Stimulated activated naive B cell treated with anti-CD40 and anti-IgM and Interleukin-4, amounts not matched to agents 10 μg/mL and 1 μg/mL and 100 μg/mL, for 72 hours (primary cell): ENCODE measurements at regions not wholly inside any gene's neighbourhood (a gene's known extent, or its start where the extent isn't known, plus 50 kb on each side); places are given as distances from the start of the nearest gene placed in this dataset.
"Not testable (repeated sequence)": the region's sequence is repeated elsewhere in the genome, so short reads cannot be mapped to it uniquely, and the experiment has no call there.

Source experiments
- ATAC-seq, 2 donors: fragments of 150-1000 bp; cut with Tn5 transposase; replicated peaks; 2 replicates each; pipeline ENCODE4 v1.10.0; 2021; ENCODE audit warnings: moderate library complexity in 1 of 2
- DNase-seq: peaks from one replicate; pipeline ENCODE4 v3.0.0; 2021
- H3K27ac Mint-ChIP-seq: one replicate; pipeline ENCODE4 v1.8.0; 2022; ENCODE audit warnings: mild to moderate bottlenecking, mixed read lengths
- H3K27me3 Mint-ChIP-seq, 2 donors: one replicate each; pipeline ENCODE4 v1.8.0; 2022; ENCODE audit warnings: mixed read lengths in 2 of 2
- H3K36me3 Mint-ChIP-seq, 2 donors: one replicate each; pipeline ENCODE4 v1.8.0; 2022; ENCODE audit warnings: mixed read lengths in 2 of 2, mild to moderate bottlenecking in 1 of 2
- H3K4me1 Mint-ChIP-seq, 2 donors: one replicate each; pipeline ENCODE4 v1.8.0; 2022; ENCODE audit warnings: mixed read lengths in 2 of 2, mild to moderate bottlenecking in 1 of 2
- H3K4me3 Mint-ChIP-seq, 2 donors: one replicate each; pipeline ENCODE4 v1.8.0; 2022; ENCODE audit warnings: mild to moderate bottlenecking in 2 of 2, mixed read lengths in 2 of 2, moderate library complexity in 1 of 2
- H3K9me3 Mint-ChIP-seq, 2 donors: one replicate each; pipeline ENCODE4 v1.8.0; 2022; ENCODE audit warnings: mixed read lengths in 2 of 2, mild to moderate bottlenecking in 1 of 2

DNA sequence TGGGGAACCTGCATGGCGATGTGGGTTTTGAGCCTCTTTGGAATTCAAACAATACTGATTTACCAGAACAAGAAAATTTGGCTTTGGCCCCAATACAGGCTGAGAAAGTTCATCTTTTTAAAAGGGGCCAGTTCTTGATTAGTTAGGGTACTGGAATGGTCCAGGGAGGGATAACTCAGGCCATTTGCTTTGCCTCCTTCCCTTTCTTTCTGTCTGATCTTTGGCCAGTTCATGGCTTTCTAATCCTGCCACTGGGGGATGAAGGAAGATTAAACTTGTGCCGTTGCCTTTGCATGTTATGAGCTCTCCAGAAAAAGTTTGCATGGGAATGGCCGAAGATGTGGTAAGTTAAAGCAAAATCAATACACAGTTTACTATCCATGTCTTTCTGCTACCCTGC is 78.4 kb downstream of the ADAMTS15 start:
- Mint-ChIP-seq H3K9me3 (no peaks in the 10 kb centered on the region), H3K4me1 (no peaks in the 10 kb centered on the region), H3K36me3 (no peaks in the 10 kb centered on the region), H3K27ac (no peak overlapping the region), H3K27me3 (peaks cover 0 to 10% of the 10 kb centered on the region in 2 donors), H3K4me3 (no peak overlapping the region)
- no peak for ATAC-seq
- no peak for DNase-seq

DNA sequence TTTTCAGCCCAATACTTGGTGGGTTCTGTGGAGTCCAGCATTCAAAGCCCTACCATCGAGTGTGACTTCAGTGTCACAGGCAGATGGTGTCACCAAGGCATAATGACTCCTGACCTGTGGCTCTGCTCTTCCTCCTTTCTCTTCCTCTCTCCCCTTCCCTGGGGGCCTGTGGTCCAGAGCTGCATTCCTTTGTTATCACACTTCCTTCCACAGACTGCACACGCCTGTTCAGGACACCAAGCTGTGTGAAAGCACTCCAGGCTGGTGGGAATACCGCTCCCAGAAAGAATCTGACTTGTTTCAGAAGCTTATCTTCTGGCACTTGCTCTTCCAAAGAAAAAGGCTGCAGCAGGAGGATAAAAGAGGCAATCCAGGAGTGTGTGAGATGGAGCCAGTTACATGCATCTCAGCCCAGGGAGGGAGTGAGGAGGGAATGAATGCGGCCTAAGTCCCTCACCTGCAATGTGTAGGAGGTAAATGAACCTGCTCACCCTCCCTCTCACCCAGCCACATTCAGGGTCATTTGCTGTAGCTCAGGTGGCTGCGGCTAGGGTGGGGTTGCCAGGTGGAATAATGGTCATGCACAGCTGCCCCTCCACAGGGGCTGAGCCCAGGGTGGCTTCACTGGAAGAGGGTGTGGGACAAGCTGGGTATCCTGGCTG is 79.3 kb downstream of the ADAMTS15 start:
- DNase-seq = no peak
- no peaks in the 10 kb centered on the region for H3K4me1 Mint-ChIP-seq
- H3K27ac Mint-ChIP-seq = no peak overlapping the region
- ATAC-seq = no peak
- H3K9me3 Mint-ChIP-seq = no peaks in the 10 kb centered on the region
- no peak overlapping the region for H3K4me3 Mint-ChIP-seq
- H3K27me3 Mint-ChIP-seq = peaks cover 0 to 5% of the 10 kb centered on the region in 2 donors
- no peaks in the 10 kb centered on the region for H3K36me3 Mint-ChIP-seq

DNA sequence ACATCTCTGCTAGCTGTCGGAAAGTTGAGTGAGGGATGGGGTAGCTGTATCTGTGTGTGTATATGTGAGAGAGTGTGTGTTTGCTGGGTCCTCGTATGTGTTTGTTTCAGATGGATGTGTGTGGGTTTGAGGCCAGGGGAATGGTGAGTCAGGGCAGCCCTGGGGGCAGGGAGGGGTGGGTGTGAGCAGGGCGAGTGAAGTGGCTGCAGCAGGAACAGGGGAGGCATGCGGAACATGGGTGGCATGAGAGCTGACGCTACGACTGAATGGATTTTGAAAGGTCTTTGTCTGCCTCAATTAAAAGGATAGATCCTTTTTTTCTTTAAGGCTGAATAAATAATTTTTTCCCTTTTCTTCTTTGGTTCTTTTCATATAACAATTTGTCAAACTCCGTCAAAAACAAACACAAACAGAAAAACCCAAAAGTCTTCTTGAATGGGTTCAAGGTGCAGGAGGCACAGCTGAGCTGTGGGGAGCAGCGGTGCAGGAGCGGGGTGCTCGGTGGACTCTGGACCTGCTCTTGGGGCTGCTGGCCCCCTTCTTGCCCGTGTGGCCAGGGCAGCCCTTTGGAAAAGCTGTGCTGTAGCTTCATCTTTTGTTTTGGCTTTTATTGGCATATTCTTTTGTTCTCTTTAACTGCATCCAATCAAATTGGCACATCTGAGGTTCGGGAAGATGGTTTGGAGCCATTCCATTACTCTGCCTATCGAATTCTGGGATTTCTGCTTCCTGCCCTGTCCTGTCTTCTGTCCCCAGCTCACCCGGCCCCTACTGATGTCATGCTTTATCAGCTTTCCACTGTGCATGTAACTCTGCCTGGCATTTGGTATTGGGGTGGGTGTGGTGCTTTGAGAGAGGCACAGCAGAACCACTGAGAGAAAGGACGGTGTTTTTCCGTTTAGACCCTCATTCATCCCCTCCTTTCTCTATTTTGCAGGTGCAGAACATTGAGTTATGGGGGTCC is 80.1 kb downstream of the ADAMTS15 start:
- ATAC-seq (no peak), DNase-seq (no peak)
- no peak overlapping the region for H3K27ac Mint-ChIP-seq
- H3K4me1 Mint-ChIP-seq = no peaks in the 10 kb centered on the region
- H3K36me3 Mint-ChIP-seq = no peaks in the 10 kb centered on the region
- H3K4me3 Mint-ChIP-seq = no peak overlapping the region
- no peaks in the 10 kb centered on the region for H3K9me3 Mint-ChIP-seq
- H3K27me3 Mint-ChIP-seq = peaks cover 0 to 5% of the 10 kb centered on the region in 2 donors

GRCh38 chr11:130529366-130529765 is 80.9 kb downstream of the ADAMTS15 start:
- Mint-ChIP-seq H3K4me3 (no peak overlapping the region), H3K36me3 (no peaks in the 10 kb centered on the region), H3K9me3 (no peaks in the 10 kb centered on the region), H3K4me1 (no peaks in the 10 kb centered on the region), H3K27ac (no peak overlapping the region), H3K27me3 (peaks cover 0 to 5% of the 10 kb centered on the region in 2 donors)
- DNase-seq (no peak), ATAC-seq (no peak)

DNA sequence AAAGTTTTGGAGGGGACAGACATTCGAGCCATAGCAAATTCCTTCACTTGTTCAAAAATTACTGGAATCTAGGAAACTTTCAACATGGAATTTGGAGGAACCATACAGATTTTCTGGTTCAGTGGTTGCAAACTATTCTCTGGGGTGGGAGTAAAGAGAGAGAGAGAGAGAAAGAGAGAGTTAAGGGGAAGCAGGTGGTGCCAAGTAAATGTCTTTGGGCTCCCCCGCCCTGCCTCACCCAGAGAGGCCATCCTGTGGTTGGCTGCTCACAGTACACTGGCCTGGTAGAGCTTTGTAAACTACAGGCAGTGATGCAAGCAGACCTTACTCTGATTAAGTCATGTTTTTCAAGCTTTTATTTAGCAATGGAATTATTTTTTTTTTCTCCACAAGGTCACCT is 82.6 kb downstream of the ADAMTS15 start:
- DNase-seq (no peak), ATAC-seq (no peak)
- peaks cover 6 to 10% of the 10 kb centered on the region in 2 donors for H3K27me3 Mint-ChIP-seq
- no peaks in the 10 kb centered on the region for H3K4me1 Mint-ChIP-seq
- H3K9me3 Mint-ChIP-seq = no peaks in the 10 kb centered on the region
- no peaks in the 10 kb centered on the region for H3K36me3 Mint-ChIP-seq
- no peak overlapping the region for H3K4me3 Mint-ChIP-seq
- H3K27ac Mint-ChIP-seq = no peak overlapping the region

DNA sequence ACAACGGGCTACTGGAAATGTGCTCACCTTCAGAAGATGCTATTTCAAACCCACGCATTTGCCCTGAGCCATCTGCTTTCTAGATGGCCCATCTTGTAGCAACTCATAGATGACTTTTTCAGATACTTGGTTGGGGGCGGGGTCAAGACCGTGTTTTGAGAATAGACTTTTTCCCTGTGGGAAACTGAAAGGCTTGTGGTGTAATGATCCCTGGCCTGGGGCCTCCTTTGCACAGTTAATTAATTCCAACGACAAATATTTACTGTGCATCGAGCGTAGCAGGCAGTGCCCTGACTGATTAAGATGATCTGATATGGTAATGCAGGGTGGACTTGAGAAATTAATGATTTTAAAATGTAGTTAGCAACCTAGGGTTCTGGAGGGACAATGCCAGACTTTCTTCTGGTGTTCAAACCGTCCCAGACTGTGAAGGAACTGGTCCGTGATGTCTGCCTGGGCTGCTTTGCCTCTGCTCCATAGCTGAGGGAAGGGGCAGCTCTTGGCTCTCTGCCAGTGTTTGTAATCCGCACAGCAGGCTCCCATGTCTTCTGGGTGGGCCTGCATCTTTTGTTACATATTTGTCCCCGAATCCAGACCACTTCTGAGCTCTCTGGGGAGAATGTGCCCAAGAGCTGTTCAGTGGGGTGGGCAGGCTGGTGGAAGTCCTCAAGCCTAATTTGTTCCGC is 84.8 kb downstream of the ADAMTS15 start:
- H3K27me3 Mint-ChIP-seq = peaks cover 6% of the 10 kb centered on the region in 2 donors
- H3K36me3 Mint-ChIP-seq = no peaks in the 10 kb centered on the region
- ATAC-seq (no peak), DNase-seq (no peak)
- no peak overlapping the region for H3K27ac Mint-ChIP-seq
- no peak overlapping the region for H3K4me3 Mint-ChIP-seq
- no peaks in the 10 kb centered on the region for H3K4me1 Mint-ChIP-seq
- H3K9me3 Mint-ChIP-seq = no peaks in the 10 kb centered on the region

- no peak overlapping the region for H3K4me3 Mint-ChIP-seq
- H3K36me3 Mint-ChIP-seq = no peaks in the 10 kb centered on the region
- no peaks in the 10 kb centered on the region for H3K9me3 Mint-ChIP-seq
- ATAC-seq (no peak), DNase-seq (no peak)
- H3K27ac Mint-ChIP-seq = no peak overlapping the region
- peaks cover 5 to 12% of the 10 kb centered on the region in 2 donors for H3K27me3 Mint-ChIP-seq
- no peaks in the 10 kb centered on the region for H3K4me1 Mint-ChIP-seq
Measured at GRCh38 chr11:130533871-130534270, 85.4 kb downstream of the ADAMTS15 start.

- peaks cover 5 to 17% of the 10 kb centered on the region in 2 donors for H3K27me3 Mint-ChIP-seq
- H3K4me3 Mint-ChIP-seq = no peak overlapping the region
- H3K36me3 Mint-ChIP-seq = no peaks in the 10 kb centered on the region
- H3K27ac Mint-ChIP-seq = no peak overlapping the region
- no peak for ATAC-seq
- no peak for DNase-seq
- peaks cover 0 to 2% of the 10 kb centered on the region in 2 donors for H3K9me3 Mint-ChIP-seq
- H3K4me1 Mint-ChIP-seq = no peaks in the 10 kb centered on the region
Measured at GRCh38 chr11:130534551-130534950, 86.1 kb downstream of the ADAMTS15 start.

DNA sequence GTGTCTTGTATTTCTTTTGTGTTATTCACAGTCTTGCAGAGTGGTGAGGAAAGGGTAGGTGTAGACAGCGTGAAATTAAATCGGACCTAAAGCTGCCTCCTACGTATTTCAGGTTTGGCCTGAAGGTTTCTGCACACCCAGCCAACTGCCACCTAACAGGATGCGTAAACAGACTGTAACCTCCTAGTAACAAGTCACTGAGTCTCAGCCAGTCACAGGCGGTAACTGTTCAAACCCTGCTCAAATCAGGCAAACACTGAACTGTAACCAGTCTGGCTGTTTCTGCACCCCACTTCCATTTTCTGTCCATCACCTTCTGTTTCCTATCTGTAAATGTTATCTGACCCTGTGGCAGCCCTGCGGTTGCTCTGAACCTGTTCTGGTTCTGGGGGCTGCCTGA is 87.1 kb downstream of the ADAMTS15 start:
- no peak for DNase-seq
- Mint-ChIP-seq H3K4me1 (no peaks in the 10 kb centered on the region), H3K36me3 (no peaks in the 10 kb centered on the region), H3K4me3 (no peak overlapping the region), H3K27ac (no peak overlapping the region), H3K27me3 (peaks cover 5 to 17% of the 10 kb centered on the region in 2 donors), H3K9me3 (peaks cover 0 to 2% of the 10 kb centered on the region in 2 donors)
- ATAC-seq = no peak

GRCh38 chr11:130536106-130537040 is 87.9 kb downstream of the ADAMTS15 start:
- no peaks in the 10 kb centered on the region for H3K36me3 Mint-ChIP-seq

GRCh38 chr11:130539680-130540079 is 91.2 kb downstream of the ADAMTS15 start:
- not testable (repeated sequence) for ATAC-seq, H3K27ac Mint-ChIP-seq, H3K9me3 Mint-ChIP-seq

More at GRCh38 chr11:130536106-130537040, 87.9 kb downstream of the ADAMTS15 start:
- ATAC-seq = peak in 1 of 2 donors; percentile 16
- Mint-ChIP-seq H3K27ac (no peak overlapping the region), H3K4me1 (no peaks in the 10 kb centered on the region), H3K4me3 (no peak overlapping the region), H3K27me3 (peaks cover 5 to 17% of the 10 kb centered on the region in 2 donors), H3K9me3 (peaks cover 0 to 2% of the 10 kb centered on the region in 2 donors)
- no peak for DNase-seq

GRCh38 chr11:130544266-130544665 is 95.8 kb downstream of the ADAMTS15 start:
- H3K9me3 Mint-ChIP-seq = peaks cover 0 to 2% of the 10 kb centered on the region in 2 donors
- DNase-seq = no peak
- no peaks in the 10 kb centered on the region for H3K4me1 Mint-ChIP-seq
- no peak overlapping the region for H3K27ac Mint-ChIP-seq
- no peaks in the 10 kb centered on the region for H3K36me3 Mint-ChIP-seq
- ATAC-seq = no peak
- peaks cover 5 to 8% of the 10 kb centered on the region in 2 donors for H3K27me3 Mint-ChIP-seq
- no peak overlapping the region for H3K4me3 Mint-ChIP-seq

More at GRCh38 chr11:130539680-130540079, 91.2 kb downstream of the ADAMTS15 start:
- H3K4me1 Mint-ChIP-seq, H3K4me3 Mint-ChIP-seq, DNase-seq, H3K36me3 Mint-ChIP-seq: not testable (repeated sequence)
- peaks cover 8 to 21% of the 10 kb centered on the region in 2 donors for H3K27me3 Mint-ChIP-seq

- DNase-seq = no peak
- Mint-ChIP-seq H3K27me3 (peaks cover 5 to 6% of the 10 kb centered on the region in 2 donors), H3K4me1 (no peaks in the 10 kb centered on the region), H3K27ac (no peak overlapping the region), H3K9me3 (peaks cover 0 to 2% of the 10 kb centered on the region in 2 donors), H3K4me3 (no peak overlapping the region), H3K36me3 (no peaks in the 10 kb centered on the region)
- no peak for ATAC-seq
Measured at GRCh38 chr11:130545449-130546072, 97.1 kb downstream of the ADAMTS15 start.
